Breast epithelium (tissue), 3 donors: ENCODE measurements at regions not wholly inside any gene's neighbourhood (a gene's known extent, or its start where the extent isn't known, plus 50 kb on each side); places are given as distances from the start of the nearest gene placed in this dataset.

Source experiments
- POLR2A ChIP-seq: fragments of 450-650 bp; IDR thresholded peaks from one replicate; pipeline ENCODE4 v1.6.1; 2016; ENCODE audit warnings: antibody characterized with exemption, mild to moderate bottlenecking, moderate library complexity
- POLR2AphosphoS5 ChIP-seq, 3 donors: sonication (generic); formaldehyde crosslinking; IDR thresholded peaks; one replicate each; pipeline ENCODE4 v1.6.1; 2017; ENCODE audit warnings: antibody characterized with exemption in 3 of 3
- TF ChIP-seq, protein P1 (sequence below), 3 donors: fragments of 450-650 bp; IDR thresholded peaks; one replicate each; pipeline ENCODE4 v1.5.1; 2016 to 2017; ENCODE audit warnings: antibody characterized with exemption in 3 of 3, mild to moderate bottlenecking in 3 of 3, moderate library complexity in 3 of 3

DNA sequence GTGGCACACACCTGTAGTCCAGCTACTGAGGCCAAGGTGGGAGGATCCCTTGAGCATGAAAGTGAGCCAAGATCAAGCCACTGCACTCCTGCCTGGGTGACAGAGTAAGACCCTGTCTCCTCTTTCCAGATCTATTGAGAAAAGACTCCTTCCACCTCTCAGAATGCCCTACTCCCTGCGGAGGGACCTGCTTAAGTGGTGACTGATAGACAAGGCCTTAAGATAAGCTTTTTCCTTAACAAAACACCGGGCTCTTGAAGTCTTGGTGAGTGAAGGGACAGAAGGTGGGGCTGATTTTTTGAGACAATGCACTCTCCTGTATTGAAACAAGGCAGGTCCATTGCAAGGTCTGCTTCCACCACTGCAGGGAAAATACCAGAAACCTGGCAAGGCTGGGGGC, 338.4 kb upstream of the FRG2C start:
- TF ChIP-seq POLR2A = no peak
- TF ChIP-seq, protein P1, sequence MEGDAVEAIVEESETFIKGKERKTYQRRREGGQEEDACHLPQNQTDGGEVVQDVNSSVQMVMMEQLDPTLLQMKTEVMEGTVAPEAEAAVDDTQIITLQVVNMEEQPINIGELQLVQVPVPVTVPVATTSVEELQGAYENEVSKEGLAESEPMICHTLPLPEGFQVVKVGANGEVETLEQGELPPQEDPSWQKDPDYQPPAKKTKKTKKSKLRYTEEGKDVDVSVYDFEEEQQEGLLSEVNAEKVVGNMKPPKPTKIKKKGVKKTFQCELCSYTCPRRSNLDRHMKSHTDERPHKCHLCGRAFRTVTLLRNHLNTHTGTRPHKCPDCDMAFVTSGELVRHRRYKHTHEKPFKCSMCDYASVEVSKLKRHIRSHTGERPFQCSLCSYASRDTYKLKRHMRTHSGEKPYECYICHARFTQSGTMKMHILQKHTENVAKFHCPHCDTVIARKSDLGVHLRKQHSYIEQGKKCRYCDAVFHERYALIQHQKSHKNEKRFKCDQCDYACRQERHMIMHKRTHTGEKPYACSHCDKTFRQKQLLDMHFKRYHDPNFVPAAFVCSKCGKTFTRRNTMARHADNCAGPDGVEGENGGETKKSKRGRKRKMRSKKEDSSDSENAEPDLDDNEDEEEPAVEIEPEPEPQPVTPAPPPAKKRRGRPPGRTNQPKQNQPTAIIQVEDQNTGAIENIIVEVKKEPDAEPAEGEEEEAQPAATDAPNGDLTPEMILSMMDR (IDR thresholded peaks at IDR 0.05) = no peak
- no peak for TF ChIP-seq POLR2AphosphoS5 (IDR thresholded peaks at IDR 0.05)
